IMR-90 (cell line): ENCODE measurements at regions not wholly inside any gene's neighbourhood (a gene's known extent, or its start where the extent isn't known, plus 50 kb on each side); places are given as distances from the start of the nearest gene placed in this dataset.

ENCODE experiments used
- BHLHE40 ChIP-seq: fragments of 150-350 bp; IDR thresholded peaks from 2 replicates; pipeline ENCODE4 v1.6.1; 2016; ENCODE audit warnings: mild to moderate bottlenecking, low read depth, low read length
- MAZ ChIP-seq: IDR thresholded peaks from 2 replicates; pipeline ENCODE4 v1.6.1; 2012; ENCODE audit warnings: low read depth, mild to moderate bottlenecking, low read length, improper control_type of control experiment, moderate library complexity, borderline replicate concordance
- POLR2A ChIP-seq: IDR thresholded peaks from 2 replicates; pipeline ENCODE4 v1.6.1; 2012; ENCODE audit warnings: mild to moderate bottlenecking, low read depth, low read length
- RAD21 ChIP-seq: IDR thresholded peaks from 2 replicates; pipeline ENCODE4 v1.6.1; 2012; ENCODE audit warnings: low read length, improper control_type of control experiment
- TF ChIP-seq, protein P1 (sequence below): conservative IDR thresholded peaks from 2 replicates; pipeline ENCODE4 v1.5.1; 2012; ENCODE audit warnings: mild to moderate bottlenecking, low read depth, low read length, improper control_type of control experiment

GRCh38 chr14:83433618-83434017 lies 1900.0 kb upstream of the SEL1L start:
- TF ChIP-seq, protein P1, sequence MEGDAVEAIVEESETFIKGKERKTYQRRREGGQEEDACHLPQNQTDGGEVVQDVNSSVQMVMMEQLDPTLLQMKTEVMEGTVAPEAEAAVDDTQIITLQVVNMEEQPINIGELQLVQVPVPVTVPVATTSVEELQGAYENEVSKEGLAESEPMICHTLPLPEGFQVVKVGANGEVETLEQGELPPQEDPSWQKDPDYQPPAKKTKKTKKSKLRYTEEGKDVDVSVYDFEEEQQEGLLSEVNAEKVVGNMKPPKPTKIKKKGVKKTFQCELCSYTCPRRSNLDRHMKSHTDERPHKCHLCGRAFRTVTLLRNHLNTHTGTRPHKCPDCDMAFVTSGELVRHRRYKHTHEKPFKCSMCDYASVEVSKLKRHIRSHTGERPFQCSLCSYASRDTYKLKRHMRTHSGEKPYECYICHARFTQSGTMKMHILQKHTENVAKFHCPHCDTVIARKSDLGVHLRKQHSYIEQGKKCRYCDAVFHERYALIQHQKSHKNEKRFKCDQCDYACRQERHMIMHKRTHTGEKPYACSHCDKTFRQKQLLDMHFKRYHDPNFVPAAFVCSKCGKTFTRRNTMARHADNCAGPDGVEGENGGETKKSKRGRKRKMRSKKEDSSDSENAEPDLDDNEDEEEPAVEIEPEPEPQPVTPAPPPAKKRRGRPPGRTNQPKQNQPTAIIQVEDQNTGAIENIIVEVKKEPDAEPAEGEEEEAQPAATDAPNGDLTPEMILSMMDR, result no peak
- TF ChIP-seq RAD21, result no peak
- no peak for TF ChIP-seq BHLHE40
- no peak for TF ChIP-seq POLR2A
- no peak for TF ChIP-seq MAZ
